Transverse colon (tissue), 4 donors: ENCODE measurements at regions not wholly inside any gene's neighbourhood (a gene's known extent, or its start where the extent isn't known, plus 50 kb on each side); places are given as distances from the start of the nearest gene placed in this dataset.
A peak's percentile ranks its signal among the peaks of the same experiment; 100 is the strongest.

Experiments
- DNase-seq: peaks from one replicate; pipeline ENCODE4 v3.0.0-alpha.2; 2019
- H3K27ac ChIP-seq, 4 donors: fragments of 200-600 bp; sonication (generic); 2 replicates each; pipeline ENCODE4 v1.5.1; 2016 to 2018; ENCODE audit warnings: inconsistent platforms in 4 of 4
- H3K27me3 ChIP-seq: fragments of 200-600 bp; sonication (generic); 2 replicates; pipeline ENCODE4 v1.5.1; 2017; ENCODE audit warnings: inconsistent platforms
- H3K36me3 ChIP-seq, 4 donors: fragments of 200-600 bp; sonication (generic); 2 replicates each; pipeline ENCODE4 v1.5.1; 2017 to 2019; ENCODE audit warnings: inconsistent platforms in 4 of 4
- H3K4me1 ChIP-seq, 4 donors: fragments of 200-600 bp; sonication (generic); 2 replicates each; pipeline ENCODE4 v1.5.1; 2017 to 2020; ENCODE audit warnings: inconsistent platforms in 4 of 4
- H3K4me3 ChIP-seq, 4 donors: fragments of 200-600 bp; sonication (generic); 1 replicate in 1 of 4; 2 replicates in 3 of 4; pipeline versions ENCODE4 v1.5.1 to v1.6.1; 2017 to 2019; ENCODE audit warnings: inconsistent platforms in 4 of 4
- H3K9me3 ChIP-seq, 2 donors: fragments of 200-600 bp; sonication (generic); 2 replicates each; pipeline ENCODE4 v1.5.1; 2017 to 2019; ENCODE audit warnings: inconsistent platforms in 2 of 2
- CTCF ChIP-seq, 5 experiments: fragments of 200-600 bp in 3 of 5; fragments of 450-650 bp in 2 of 5; sonication (generic) in 3 of 5; IDR thresholded peaks; 1 replicate in 2 of 5; 2 replicates in 3 of 5; pipeline ENCODE4 v1.5.1; 2016 to 2017; ENCODE audit warnings: antibody characterized with exemption in 5 of 5, inconsistent platforms in 3 of 5, mild to moderate bottlenecking in 2 of 5, moderate library complexity in 1 of 5
- EP300 ChIP-seq: sonication (generic); formaldehyde crosslinking; IDR thresholded peaks from one replicate; pipeline ENCODE4 v1.6.1; 2017; ENCODE audit warnings: antibody characterized with exemption, low read depth
- POLR2A ChIP-seq: fragments of 450-650 bp; IDR thresholded peaks from one replicate; pipeline ENCODE4 v1.6.1; 2016; ENCODE audit warnings: antibody characterized with exemption, mild to moderate bottlenecking, moderate library complexity
- POLR2AphosphoS5 ChIP-seq, 3 donors: sonication (generic); formaldehyde crosslinking; IDR thresholded peaks; one replicate each; pipeline ENCODE4 v1.6.1; 2016; ENCODE audit warnings: antibody characterized with exemption in 3 of 3
- WGBS, 2 donors: methylation state at CpG; one replicate each; pipeline ENCODE4 v1.1.5; 2018; ENCODE audit warnings: low coverage in 1 of 2; 5-methylcytosine and 5-hydroxymethylcytosine counted together
- in situ Hi-C, 4 donors: fragments of 200-750 bp; cut with MboI; loops; one replicate each; pipeline versions ENCODE4 v1.15.0 to v1.15.1; 2017; ENCODE audit warnings: low sequenced_read_pairs in 3 of 4, low pct_ligation_motif_present in 1 of 4, low pct_unique_long_range_greater_than_20kb in 1 of 4
- intact Hi-C: fragments of 100-400 bp; cut with DNase I; formaldehyde crosslinking; loops from one replicate; pipeline ENCODE4 v1.15.1; 2023; ENCODE audit warnings: low total_unique reads

- H3K27ac ChIP-seq = no peak overlapping the region
- no peaks in the 10 kb centered on the region for H3K27me3 ChIP-seq
- H3K4me3 ChIP-seq = no peak overlapping the region
- WGBS, 2 donors = 73 to 79% methylated on average over 6 of the region's 6 CpGs
- no peaks in the 10 kb centered on the region for H3K36me3 ChIP-seq
- intact Hi-C loops = no loop called here
- no peaks in the 10 kb centered on the region for H3K4me1 ChIP-seq
- H3K9me3 ChIP-seq = no peaks in the 10 kb centered on the region
- in situ Hi-C loops = no loop called here
- no peak for DNase-seq
- no peak for TF ChIP-seq EP300
- TF ChIP-seq POLR2AphosphoS5 (IDR thresholded peaks at IDR 0.05) = peak in 1 of 3 donors; percentile 32
Measured at GRCh38 chr11:110524238-110524637, 94.5 kb downstream of the FDX1 start.

- H3K9me3 ChIP-seq = no peaks in the 10 kb centered on the region
- H3K4me1 ChIP-seq = no peaks in the 10 kb centered on the region
- H3K36me3 ChIP-seq = no peaks in the 10 kb centered on the region
- H3K27ac ChIP-seq = peak overlapping the region in 2 of 4 donors; percentile 5 to 31
- H3K4me3 ChIP-seq = no peak overlapping the region
- in situ Hi-C loops (no loop called here), intact Hi-C loops (no loop called here)
- TF ChIP-seq POLR2A (no peak), EP300 (no peak), POLR2AphosphoS5 (IDR thresholded peaks at IDR 0.05) (no peak), CTCF (IDR thresholded peaks at IDR 0.05) (no peak)
- 0% methylated on average over 1 of the region's 1 CpG; no CpG with 5 or more reads in 1 of the 2 donors for WGBS, 2 donors
- DNase-seq = no peak
- no peaks in the 10 kb centered on the region for H3K27me3 ChIP-seq
Measured at GRCh38 chr11:110525883-110526282, 96.1 kb downstream of the FDX1 start.

- TF ChIP-seq CTCF (IDR thresholded peaks at IDR 0.05) = no peak
- whole genome bisulfite sequencing, 2 donors = 88% methylated on average over 2 of the region's 2 CpGs; no CpG with 5 or more reads in 1 of the 2 donors
- H3K4me3 ChIP-seq = no peak overlapping the region
- intact Hi-C loops (no loop called here), in situ Hi-C loops (no loop called here)
- no peaks in the 10 kb centered on the region for H3K36me3 ChIP-seq
- no peaks in the 10 kb centered on the region for H3K9me3 ChIP-seq
- H3K27ac ChIP-seq = no peak overlapping the region
- no peaks in the 10 kb centered on the region for H3K4me1 ChIP-seq
- DNase-seq = no peak
- no peaks in the 10 kb centered on the region for H3K27me3 ChIP-seq
Measured at GRCh38 chr11:110526323-110526722, 96.6 kb downstream of the FDX1 start.
